Activated B cell treated with CpG ODN at 0.5 μM for 24 hours (primary cell): ENCODE measurements at regions not wholly inside any gene's neighbourhood (a gene's known extent, or its start where the extent isn't known, plus 50 kb on each side); places are given as distances from the start of the nearest gene placed in this dataset.

Experiments used
- ATAC-seq: fragments of 200-7000 bp; cut with Tn5 transposase; one replicate; pipeline ENCODE4 v1.10.0; 2021; ENCODE audit warnings: low read depth, mild to moderate bottlenecking, moderate library complexity
- CTCF ChIA-PET: fragments of 350-600 bp; sonication (Branson Sonifier 250); formaldehyde crosslinking; loops from one replicate; lab custom pipeline; 2021; ENCODE audit warnings: antibody characterized with exemption; lab: Charles Lee
- POLR2A ChIA-PET: fragments of 350-600 bp; sonication (Branson Sonifier 250); formaldehyde crosslinking; loops from one replicate; lab custom pipeline; 2021; ENCODE audit warnings: antibody characterized with exemption; lab: Charles Lee
- DNase-seq: peaks from one replicate; pipeline ENCODE4 v3.0.0; 2022
- H3K27ac Mint-ChIP-seq: one replicate; pipeline ENCODE4 v1.8.0; 2020; ENCODE audit warnings: mixed read lengths
- H3K27me3 Mint-ChIP-seq: one replicate; pipeline ENCODE4 v1.8.0; 2021; ENCODE audit warnings: mixed read lengths
- H3K36me3 Mint-ChIP-seq: one replicate; pipeline ENCODE4 v1.8.0; 2021; ENCODE audit warnings: low read depth, mixed read lengths
- H3K4me1 Mint-ChIP-seq: one replicate; pipeline ENCODE4 v1.8.0; 2021; ENCODE audit warnings: mixed read lengths
- H3K4me3 Mint-ChIP-seq: one replicate; pipeline ENCODE4 v1.8.0; 2020; ENCODE audit warnings: mild to moderate bottlenecking, mixed read lengths
- H3K9me3 Mint-ChIP-seq: one replicate; pipeline ENCODE4 v1.8.0; 2020; ENCODE audit warnings: mixed read lengths
- CTCF ChIP-seq: fragments of 200-600 bp; IDR thresholded peaks from one replicate; pipeline ENCODE4 v1.8.0; 2022; ENCODE audit warnings: antibody characterized with exemption, mild to moderate bottlenecking
- intact Hi-C: fragments of 100-400 bp; cut with micrococcal nuclease; formaldehyde crosslinking; loops from one replicate; pipeline ENCODE4 v1.15.1; 2024

- intact Hi-C loops: no loop called here
- H3K4me3 Mint-ChIP-seq: no peak overlapping the region
- H3K27me3 Mint-ChIP-seq: no peaks in the 10 kb centered on the region
- no peak overlapping the region for H3K27ac Mint-ChIP-seq
- no peak for TF ChIP-seq CTCF
- H3K36me3 Mint-ChIP-seq: no peaks in the 10 kb centered on the region
- CTCF ChIA-PET: no interaction called here
- no peaks in the 10 kb centered on the region for H3K4me1 Mint-ChIP-seq
- no peaks in the 10 kb centered on the region for H3K9me3 Mint-ChIP-seq
- DNase-seq (no peak), ATAC-seq (no peak)
- POLR2A ChIA-PET: no interaction called here
Observed at GRCh38 chr11:106413222-106413621, 335.8 kb downstream of the AASDHPPT start.

GRCh38 chr11:106415510-106415909, 338.0 kb downstream of the AASDHPPT start:
- Mint-ChIP-seq H3K4me3 (no peak overlapping the region), H3K9me3 (no peaks in the 10 kb centered on the region), H3K27me3 (no peaks in the 10 kb centered on the region), H3K4me1 (no peaks in the 10 kb centered on the region), H3K36me3 (no peaks in the 10 kb centered on the region), H3K27ac (no peak overlapping the region)
- intact Hi-C loops: no loop called here
- CTCF ChIA-PET: no interaction called here
- no peak for TF ChIP-seq CTCF
- no peak for DNase-seq
- ATAC-seq: no peak
- POLR2A ChIA-PET: no interaction called here

- DNase-seq: no peak
- ChIA-PET POLR2A (no interaction called here), CTCF (no interaction called here)
- no peaks in the 10 kb centered on the region for H3K36me3 Mint-ChIP-seq
- intact Hi-C loops: no loop called here
- no peaks in the 10 kb centered on the region for H3K27me3 Mint-ChIP-seq
- no peak overlapping the region for H3K4me3 Mint-ChIP-seq
- no peaks in the 10 kb centered on the region for H3K9me3 Mint-ChIP-seq
- H3K4me1 Mint-ChIP-seq: no peaks in the 10 kb centered on the region
- H3K27ac Mint-ChIP-seq: no peak overlapping the region
- TF ChIP-seq CTCF: no peak
- ATAC-seq: no peak
Observed at GRCh38 chr11:106418791-106419190, 341.3 kb downstream of the AASDHPPT start.

- ATAC-seq (no peak), DNase-seq (no peak)
- Mint-ChIP-seq H3K27ac (no peak overlapping the region), H3K4me1 (no peaks in the 10 kb centered on the region), H3K27me3 (no peaks in the 10 kb centered on the region), H3K36me3 (no peaks in the 10 kb centered on the region), H3K4me3 (no peak overlapping the region), H3K9me3 (no peaks in the 10 kb centered on the region)
- CTCF ChIA-PET: no interaction called here
- intact Hi-C loops: no loop called here
- TF ChIP-seq CTCF: no peak
- POLR2A ChIA-PET: no interaction called here
Observed at GRCh38 chr11:106420048-106420665, 342.7 kb downstream of the AASDHPPT start.

- TF ChIP-seq CTCF: no peak
- ATAC-seq (no peak), DNase-seq (no peak)
- Mint-ChIP-seq H3K9me3 (no peaks in the 10 kb centered on the region), H3K27me3 (no peaks in the 10 kb centered on the region), H3K36me3 (no peaks in the 10 kb centered on the region), H3K4me1 (no peaks in the 10 kb centered on the region), H3K4me3 (no peak overlapping the region), H3K27ac (no peak overlapping the region)
- ChIA-PET CTCF (no interaction called here), POLR2A (no interaction called here)
- intact Hi-C loops: no loop called here
Observed at GRCh38 chr11:106420686-106421085, 343.2 kb downstream of the AASDHPPT start.
